ENCODE measurements at regions not wholly inside any gene's neighbourhood (a gene's known extent, or its start where the extent isn't known, plus 50 kb on each side); places are given as distances from the start of the nearest gene placed in this dataset.
"Not testable (repeated sequence)": the region's sequence is repeated elsewhere in the genome, so short reads cannot be mapped to it uniquely, and the experiment has no call there.

DNA sequence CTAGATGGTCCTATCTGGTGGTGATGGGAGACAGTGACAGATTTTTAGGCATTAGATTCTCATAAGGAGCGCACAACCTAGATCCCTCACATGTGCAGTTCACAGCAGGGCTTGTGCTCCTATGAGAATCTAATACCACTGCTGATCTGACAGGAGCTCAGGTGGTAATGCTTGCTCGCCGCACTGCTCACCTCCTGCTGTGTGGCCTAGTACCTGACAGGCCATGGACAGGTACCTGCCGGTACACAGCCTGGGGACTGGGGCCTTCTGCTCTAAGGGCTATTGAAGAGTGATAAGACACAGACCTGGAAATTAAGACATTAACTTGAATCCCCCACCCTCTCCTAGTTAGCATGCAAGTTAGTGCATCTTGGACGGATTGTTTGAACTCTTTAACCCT lies 64.4 kb downstream of the KLRB1 start:
- not testable (repeated sequence) for DNase-seq (ENCODE audit: low read depth in 2 of 2)

DNA sequence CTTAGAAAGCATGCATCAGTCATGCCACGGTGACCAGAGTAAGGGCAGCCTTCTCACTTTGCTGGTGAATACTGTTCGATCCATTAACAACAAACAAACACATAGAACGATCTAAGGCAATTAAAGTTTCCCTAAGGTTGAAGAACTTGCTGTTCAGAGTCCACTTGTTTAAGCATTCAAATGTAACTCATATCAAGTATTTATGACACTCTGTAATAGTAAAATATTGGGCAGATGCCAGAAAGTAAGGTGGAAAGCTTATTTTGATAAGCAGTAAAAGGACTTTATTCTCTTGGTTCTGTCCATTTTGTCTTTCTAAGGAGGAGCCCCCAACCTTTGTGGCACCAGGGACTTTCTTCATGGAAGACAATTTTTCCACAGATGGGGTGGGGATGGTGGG lies 64.9 kb downstream of the KLRB1 start:
- DNase-seq (ENCODE audit: low read depth in 2 of 2) = not testable (repeated sequence)

DNA sequence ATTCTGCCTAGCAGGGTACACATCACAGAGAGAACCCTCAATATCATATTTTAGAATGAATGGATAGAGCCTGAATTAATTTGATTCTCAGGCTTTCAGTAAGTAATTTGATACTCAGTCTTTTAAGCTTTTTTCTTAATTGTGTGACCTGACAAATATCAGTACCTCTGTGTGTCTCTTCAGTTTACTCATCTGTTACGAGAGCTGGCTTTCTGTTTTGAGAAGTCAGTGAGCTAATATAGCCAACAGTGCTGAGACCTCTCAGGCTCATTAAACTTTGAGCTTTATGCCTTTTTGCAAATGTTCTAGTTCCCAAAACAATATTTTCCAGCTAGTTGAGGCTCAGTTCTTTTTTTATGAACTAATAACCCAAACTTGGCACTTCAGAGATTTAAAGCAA lies 91.8 kb downstream of the KLRB1 start:
- not testable (repeated sequence) for DNase-seq (ENCODE audit: low read depth in 2 of 2)

DNA sequence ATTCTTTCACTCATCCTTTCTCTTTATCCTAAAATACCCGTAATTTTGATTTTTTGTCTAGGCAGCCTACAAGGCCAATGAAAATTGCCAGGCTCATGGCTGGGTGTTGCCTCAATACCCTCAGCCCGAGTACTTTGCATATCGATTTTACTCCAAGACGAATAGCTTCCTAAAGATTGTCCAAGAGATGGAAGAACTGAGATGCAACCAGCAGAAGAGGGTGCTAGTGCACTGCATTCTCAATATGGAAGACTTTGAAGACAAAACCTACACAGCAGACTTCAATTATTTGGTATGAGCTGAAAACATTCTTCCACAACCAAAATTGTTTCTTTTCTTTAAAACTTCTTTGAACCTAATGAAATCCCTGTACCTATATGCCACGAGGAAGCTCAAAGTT lies 95.0 kb downstream of the KLRB1 start:
- not testable (repeated sequence) for DNase-seq (ENCODE audit: low read depth in 2 of 2)

DNA sequence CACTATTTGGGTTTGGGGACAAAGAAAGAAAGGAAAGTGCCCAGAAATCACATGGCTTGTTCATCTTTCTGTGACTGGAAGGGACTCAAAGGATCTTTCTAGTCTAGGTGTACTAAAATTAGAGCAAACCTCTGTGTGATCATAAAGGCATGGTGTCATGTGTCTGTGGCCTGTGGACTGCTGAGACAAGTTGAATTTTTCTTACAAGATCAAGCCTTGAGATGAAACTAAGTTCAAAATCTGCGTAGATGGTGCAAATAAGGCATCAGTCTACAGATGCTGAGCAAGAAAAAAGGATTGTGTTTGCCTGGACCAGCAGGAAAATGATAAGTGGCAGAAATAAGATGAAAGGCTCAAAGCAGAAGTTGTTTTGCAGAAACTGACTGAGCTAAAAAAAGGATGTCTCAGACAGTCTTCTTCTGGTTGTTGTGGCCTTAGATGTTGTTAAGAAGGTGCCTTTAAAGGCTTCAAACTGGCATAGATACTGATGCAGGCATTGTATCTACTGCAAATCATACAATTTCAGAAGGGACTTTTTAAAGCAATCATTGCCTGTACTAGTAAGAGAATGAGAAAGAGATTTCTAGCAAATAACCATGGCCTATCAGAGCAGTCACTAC lies 97.2 kb downstream of the KLRB1 start:
- DNase-seq (ENCODE audit: low read depth in 2 of 2) = not testable (repeated sequence)

DNA sequence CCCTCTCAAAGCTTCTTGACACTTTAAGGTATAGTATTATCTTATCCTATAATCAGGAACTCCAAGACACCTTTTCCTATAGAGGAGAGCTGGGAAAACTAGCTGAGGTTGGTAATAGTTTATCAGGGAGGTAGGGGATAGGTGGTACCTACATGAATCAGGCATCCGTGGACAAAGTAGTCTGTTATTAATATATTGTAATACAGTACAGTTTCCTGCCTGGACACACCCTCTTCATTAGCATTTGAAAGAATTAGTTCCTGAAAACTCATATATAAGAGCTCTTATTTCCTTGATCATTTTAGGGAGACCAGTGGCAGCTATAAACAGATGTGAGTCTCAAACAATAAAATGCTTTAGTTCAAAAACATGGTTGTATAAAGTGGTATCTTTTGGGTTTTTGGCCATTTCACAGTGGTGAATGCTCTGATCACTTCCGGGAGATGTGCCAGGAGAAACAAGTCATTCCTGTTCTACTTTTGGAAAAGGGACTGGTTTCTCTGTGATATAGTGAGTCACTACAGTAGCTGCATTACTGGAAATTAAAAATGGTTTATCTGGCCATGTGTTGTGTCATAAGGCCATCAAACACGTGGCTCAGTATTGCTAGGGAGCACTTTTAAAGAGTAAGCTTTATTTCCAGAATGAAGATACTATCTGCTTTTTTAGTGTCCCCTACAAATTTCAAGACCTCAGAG lies 98.1 kb downstream of the KLRB1 start:
- DNase-seq (ENCODE audit: low read depth in 2 of 2) = no peak

DNA sequence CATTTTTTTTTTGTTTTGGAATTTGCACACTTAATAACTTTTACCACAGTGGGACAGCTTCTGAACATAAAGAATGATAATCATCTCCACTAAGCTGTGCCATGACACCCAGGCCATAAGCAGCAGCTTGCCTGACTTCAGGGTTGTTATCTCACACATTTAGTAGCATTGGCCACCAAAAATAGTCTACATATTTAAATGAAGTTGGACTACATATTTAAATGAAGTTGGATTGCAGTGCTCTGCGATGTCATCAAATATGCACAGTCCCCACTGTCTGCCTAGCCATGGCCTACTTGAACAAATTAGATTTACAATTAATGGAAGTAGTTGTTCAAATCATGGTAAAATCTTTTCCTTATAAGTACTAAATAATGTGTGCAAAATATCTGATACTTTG lies 101.0 kb downstream of the KLRB1 start:
- no peak for DNase-seq (ENCODE audit: low read depth in 2 of 2)

DNA sequence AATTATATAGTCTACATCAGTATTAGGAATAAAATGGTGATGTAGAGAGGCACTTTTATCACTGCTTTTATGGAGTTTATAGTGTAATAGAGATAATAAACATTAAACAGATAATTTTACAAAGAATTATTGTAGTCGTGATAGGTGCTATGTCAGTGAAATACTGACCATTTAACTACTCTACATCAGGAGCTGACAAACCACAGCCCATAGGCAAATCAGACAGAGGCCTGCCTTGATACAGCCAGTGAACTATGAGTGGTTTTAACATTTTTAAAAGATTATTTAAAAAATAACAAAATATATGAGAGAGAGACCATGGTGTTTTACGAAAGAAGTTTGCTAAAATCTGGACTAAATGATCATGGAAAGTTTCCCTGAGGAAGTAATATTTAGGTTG lies 104.3 kb downstream of the KLRB1 start:
- not testable (repeated sequence) for DNase-seq (ENCODE audit: low read depth in 2 of 2)

DNA sequence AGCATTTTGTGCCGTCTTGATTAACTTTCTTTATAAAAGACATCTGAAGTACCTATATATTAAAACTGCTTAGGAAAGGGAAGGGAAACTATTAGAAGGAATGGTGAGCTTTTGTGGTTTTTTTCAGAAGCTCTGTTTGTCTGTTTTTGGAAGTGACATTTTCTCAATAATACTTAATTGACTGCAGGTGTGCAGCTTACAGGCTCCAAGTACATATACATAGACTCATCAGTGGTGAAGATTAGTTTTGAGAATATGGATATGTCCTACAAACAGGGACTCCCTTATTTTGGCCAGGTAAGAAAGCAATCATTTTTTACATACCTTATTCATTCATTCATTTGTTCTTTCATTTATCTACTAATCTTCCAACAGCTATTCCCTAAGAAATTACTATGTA lies 104.9 kb downstream of the KLRB1 start:
- not testable (repeated sequence) for DNase-seq (ENCODE audit: low read depth in 2 of 2)

DNA sequence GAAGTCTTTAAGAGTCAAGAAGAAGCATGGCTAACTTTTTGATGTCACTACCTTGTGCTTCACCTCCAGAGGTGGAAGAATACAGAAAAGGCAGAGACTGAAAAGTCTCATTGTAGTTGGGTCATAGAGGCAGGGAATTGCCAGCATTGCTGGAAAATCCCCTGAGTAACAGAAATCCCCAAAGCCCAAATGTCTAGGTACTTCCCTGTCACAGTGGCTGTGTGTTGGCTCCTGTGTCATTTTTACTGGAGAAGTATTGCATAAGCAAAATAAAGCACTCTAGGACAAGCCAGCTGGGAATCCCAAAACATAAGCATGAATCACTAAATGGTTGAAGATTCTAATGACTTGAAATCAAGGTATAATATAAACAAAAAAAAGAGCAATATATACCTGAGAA lies 114.4 kb downstream of the KLRB1 start:
- not testable (repeated sequence) for DNase-seq (ENCODE audit: low read depth in 2 of 2)

DNA sequence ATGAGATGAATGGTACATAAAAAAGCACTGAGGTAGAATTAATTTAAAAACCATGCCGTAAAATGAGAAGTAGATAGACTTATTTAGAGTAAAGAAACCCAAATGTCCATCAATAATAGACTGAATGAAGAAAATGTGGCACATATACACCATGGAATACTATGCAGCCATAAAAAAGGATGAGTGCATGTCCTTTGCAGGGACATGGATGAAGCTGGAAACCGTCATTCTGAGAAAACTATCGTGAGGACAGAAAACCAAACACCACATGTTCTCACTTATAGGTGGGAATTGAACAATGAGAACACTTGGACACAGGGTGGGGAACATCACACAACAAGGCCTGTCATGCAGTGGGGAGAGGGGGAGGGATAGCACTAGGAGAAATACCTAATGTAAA lies 126.4 kb downstream of the KLRB1 start:
- not testable (repeated sequence) for DNase-seq (ENCODE audit: low read depth in 2 of 2)

DNA sequence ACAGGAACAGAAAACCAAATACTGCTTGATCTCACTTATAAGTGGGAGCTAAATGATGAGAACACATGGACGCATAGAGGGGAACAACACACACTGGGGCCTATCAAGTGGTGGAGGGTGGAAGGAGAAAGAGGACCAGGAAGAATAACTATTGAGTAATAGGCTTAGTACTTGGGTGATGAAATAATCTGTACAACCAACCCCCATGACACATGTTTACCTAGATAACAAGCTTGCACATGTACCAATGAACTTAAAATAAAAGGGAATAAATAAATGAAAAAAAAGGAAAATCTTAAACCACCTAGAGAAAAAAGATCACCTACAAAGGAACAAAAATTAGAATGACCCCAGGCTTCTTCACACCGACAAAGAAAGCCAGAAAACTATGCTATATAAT lies 133.5 kb downstream of the KLRB1 start:
- DNase-seq (ENCODE audit: low read depth in 2 of 2) = not testable (repeated sequence)

DNA sequence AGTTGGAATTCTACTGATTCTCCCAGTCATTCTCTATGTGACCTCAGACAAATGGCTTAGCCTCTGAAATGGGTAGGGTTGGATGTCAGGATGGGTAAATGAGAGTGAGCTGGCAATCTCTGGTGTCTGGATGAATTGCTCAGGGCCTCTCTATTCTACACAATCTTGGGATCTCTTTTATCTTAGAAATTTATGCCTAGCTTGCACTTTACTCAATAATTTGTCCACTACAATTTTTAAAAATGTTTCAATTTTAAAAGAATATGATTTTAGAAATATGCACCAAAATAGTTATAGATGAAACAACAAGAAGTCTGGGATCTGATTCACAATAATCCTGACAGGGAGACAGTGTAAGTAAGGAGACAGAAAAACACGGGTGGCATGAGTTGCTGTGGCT lies 134.1 kb downstream of the KLRB1 start:
- not testable (repeated sequence) for DNase-seq (ENCODE audit: low read depth in 2 of 2)

DNA sequence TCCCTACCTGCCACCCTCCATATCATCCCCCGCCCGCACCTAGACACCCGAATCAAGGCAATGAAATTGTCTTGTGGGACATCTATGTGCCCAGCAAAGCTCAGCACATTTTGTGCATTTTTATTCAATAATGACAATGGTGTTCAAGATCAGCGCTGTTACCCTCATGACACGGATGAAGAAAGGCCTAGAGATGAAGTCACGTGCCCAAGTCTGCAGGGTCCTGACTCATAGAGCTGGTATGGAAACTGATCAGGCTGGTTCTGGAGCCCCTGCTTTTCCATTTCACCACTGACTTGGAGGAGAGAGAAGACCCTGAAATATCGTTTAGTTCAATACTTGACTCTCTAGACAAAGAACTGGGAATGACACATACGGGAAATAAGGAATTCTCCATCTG lies 136.2 kb downstream of the KLRB1 start:
- DNase-seq (ENCODE audit: low read depth in 2 of 2) = not testable (repeated sequence)

DNA sequence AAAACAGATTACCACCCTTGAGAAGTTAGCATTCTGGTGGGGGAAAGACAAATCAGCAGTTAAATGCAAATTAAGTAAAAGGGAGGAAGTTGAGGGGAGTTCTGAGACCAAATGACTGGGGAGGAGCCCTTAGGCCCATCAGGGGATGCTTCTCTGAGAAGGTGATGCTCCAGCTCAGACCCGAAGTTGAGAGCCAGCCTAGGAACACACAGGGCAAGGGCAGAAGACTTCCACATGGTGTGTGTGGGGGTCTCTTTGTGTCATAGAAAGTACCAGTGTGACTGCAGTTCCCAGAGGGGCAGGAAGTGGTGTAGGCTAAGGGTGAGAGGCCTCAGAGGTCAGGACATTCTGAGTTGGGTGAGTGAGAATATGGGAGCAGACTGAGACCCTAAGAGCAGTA lies 137.3 kb downstream of the KLRB1 start:
- DNase-seq (ENCODE audit: low read depth in 2 of 2) = not testable (repeated sequence)

DNA sequence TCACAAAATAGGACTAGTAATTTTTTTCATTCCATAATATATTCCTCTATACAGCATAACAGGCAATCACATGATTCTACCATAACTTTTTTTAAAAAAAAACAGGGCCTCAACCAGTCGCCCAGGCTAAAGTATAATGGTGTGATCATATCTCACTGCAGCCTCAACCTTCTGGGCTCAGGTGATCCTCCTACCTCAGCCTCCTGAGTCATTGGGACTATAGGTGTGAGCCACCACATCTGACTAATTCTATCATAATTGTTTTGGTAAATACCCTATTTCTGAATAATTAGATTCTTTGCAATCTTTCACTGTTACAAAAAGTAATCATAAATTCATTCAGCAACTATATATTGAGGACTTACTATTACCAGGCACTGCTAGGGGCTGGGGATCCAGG lies 137.8 kb downstream of the KLRB1 start:
- not testable (repeated sequence) for DNase-seq (ENCODE audit: low read depth in 2 of 2)

DNA sequence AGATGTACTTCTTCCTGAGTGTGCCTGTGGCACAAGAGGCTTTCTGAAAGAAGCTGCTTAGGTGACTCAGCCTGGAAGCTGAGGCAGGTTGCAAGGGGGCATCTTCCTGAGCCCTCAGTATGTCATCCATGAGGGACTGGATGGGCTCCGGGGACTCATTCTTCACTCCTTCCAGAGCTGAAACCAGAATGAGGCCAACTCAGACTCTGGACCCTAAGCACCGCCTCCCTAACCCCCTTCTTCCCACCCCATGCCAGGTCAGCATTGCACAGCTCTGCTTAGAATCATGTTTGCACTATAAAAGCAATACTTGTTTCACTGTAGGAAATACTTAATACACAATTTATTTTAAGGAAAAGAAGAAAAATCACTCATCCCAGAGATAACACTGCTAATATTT lies 138.3 kb downstream of the KLRB1 start:
- DNase-seq (ENCODE audit: low read depth in 2 of 2) = not testable (repeated sequence)

DNA sequence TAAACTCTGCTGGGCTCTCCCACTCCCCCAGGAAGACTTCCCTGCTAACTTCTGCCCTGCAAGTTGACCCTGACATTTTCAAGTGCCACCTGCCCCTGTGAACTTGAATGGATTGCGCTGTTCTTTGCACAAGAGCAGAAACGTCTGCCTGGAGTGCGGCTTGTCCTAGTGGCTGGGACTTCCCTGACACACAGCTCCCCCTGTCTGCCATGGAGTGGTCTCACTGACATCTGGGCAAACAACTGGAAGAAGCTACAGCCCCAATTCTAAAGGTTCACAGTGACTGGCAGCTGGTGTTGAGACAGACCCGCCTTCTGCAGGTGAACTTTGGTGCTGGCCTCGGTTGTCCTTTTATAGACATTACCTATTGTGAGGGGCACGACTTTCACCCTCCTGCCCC lies 138.7 kb downstream of the KLRB1 start:
- DNase-seq (ENCODE audit: low read depth in 2 of 2) = not testable (repeated sequence)

DNA sequence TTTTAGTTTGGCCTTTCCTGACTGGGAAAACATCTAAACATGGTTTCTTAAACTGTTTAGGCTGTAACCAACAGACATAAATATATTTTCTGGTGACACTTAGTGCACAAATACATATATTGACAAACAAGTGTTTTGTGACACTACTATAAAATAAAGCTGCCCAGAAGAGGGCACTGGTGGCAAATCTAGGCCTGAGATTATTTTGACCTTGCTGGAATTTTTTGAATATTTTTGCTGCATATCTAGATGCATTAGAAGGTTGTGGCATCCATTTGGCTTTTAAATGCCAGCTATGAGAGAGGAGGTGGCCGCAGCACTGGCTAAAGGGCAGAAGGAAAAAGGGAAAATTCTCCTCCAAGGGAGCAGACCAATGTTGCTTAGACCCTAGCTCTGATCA lies 139.6 kb downstream of the KLRB1 start:
- DNase-seq (ENCODE audit: low read depth in 2 of 2) = not testable (repeated sequence)

DNA sequence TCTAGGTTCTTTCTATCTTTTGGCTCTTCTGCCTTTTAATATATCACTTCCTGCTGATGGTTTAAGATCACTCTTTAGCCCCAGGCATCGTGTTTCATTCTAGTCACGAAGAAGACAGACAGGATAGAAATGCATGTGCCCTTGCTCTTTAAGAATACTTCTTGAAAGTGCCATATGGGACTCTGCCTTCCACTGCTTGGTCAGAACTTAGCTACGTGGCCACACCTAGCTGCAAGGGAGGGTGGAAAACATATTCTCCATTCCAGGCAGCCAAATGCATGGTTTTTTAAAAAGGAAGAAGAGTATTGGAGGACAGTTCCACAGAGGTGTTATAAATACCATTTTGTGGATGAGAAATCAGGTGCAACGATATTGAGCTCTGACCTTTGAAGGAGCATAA lies 143.3 kb downstream of the KLRB1 start:
- DNase-seq (ENCODE audit: low read depth in 2 of 2) = no peak

DNA sequence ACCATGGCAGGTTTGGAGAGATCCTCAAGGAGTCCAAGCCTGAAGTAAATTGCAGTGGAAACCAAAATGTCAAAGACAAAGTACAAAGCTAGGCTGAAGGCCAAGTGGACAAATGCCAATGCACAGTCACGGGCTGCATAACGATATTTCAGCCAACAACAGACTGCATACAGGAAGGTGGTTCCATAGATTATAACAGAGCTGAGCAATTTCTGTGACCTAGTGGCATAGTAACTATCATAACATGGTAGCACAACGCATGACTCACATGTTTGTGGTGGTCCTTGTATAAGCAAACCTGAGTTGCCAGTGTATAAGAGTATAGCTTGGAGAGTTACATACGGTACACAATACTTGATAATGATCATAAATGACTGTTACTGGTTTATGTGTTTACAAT lies 152.2 kb downstream of the KLRB1 start:
- not testable (repeated sequence) for DNase-seq (ENCODE audit: low read depth in 2 of 2)

DNA sequence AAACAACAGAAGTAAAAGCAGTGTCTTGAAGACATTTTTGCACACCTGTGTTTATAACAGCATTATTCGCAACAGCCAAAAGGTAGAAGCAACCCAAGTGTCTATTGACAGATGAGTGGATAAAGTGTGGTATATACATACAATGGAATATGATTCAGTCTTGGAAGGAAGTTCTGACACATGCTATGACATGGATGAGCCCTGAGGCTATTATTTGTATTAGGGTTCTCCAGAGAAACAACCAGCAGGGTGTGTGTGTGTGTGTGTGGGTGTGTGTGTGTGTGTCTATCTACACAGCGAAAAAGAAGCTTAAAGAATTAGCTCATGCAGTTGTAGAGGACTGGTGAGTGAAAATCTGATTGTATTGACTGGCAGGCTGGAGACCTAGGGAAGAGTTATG lies 153.7 kb downstream of the KLRB1 start:
- not testable (repeated sequence) for DNase-seq (ENCODE audit: low read depth in 2 of 2)

DNA sequence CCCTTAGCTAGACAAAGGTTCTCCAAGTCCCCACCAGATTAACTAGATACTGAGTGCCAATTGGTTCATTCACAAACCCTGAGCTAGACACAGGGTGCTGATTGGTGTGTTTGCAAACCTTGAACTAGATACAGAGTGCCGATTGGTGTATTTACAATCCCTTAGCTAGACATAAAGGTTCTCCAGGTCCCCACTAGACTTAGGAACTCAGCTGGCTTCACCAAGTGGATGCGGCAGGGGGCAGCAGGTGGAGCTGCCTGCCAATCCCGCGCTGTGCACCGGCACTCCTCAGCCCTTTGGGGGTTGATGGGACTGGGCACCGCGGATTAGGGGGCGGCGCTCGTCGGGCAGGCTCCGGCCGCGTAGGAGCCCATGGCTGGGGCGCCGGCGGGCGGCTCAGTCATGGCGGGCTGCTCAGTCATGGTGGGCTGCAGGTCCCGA lies 157.6 kb downstream of the KLRB1 start:
- not testable (repeated sequence) for DNase-seq (ENCODE audit: low read depth in 2 of 2)
